ENCODE measurements at regions not wholly inside any gene's neighbourhood (a gene's known extent, or its start where the extent isn't known, plus 50 kb on each side); places are given as distances from the start of the nearest gene placed in this dataset.
A peak's percentile ranks its signal among the peaks of the same experiment; 100 is the strongest.

DNA sequence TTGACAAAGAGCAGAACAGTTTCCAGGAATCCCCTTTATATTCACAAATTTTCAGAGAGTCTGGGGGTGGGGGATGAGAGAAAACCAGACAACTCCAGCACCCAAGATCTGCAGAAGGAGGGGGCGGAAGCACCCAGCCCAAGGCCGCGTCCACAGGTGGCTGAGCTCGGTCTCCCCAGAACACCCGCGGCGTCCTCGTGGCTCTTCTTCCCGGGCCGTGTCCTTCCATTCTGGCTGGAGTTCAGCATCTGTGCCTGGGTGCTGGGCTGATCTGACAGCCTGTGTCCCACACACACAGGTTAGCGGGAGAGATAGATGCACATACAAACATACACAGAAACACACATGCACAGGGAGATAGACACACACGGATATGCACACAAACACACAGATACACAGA lies 455.8 kb upstream of the SALL3 start:
- no peak for DNase-seq

DNA sequence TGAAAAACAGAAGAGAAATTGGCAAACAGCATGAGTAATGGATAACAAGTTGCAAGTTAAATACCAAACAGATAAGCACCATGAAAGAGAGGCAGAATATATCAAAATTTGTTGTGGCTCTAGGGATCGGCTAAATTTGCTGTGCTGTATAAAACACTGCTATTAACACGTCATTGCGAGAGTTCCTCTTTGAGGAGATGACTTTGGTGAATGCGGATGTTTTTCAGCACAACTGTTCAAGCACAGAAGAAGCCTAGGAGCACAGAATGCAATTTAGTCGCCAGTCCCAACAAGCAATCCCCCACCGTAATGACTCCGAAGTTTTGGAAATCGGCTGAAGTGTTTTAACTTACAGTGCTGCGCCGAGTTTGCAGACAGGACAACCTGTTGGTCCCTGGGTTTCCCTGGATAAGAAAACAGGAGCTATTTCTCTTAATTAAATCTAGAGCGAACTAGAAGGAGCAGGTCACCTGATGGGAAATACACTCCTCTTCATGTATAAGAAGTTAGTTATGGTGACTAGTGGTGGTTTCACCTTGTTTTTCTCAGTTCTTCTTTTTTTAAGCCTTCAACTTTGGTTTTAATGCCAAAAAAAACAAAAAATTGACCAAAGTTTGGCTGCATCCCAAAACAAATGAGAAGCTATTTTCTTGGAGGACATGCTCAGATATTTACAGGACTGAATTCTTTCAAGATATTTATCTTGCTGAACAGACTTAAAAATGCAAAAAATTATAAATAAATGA lies 454.1 kb upstream of the SALL3 start:
- no peak for DNase-seq

- DNase-seq, result no peak
These were observed 453.3 kb upstream of the SALL3 start for GRCh38 chr18:78526275-78526674.

GRCh38 chr18:78526923-78527711 lies 452.5 kb upstream of the SALL3 start:
- DNase-seq, result peak; percentile 30

- peak; percentile 19 for DNase-seq
These were observed 451.6 kb upstream of the SALL3 start for GRCh38 chr18:78527984-78528383.

DNA sequence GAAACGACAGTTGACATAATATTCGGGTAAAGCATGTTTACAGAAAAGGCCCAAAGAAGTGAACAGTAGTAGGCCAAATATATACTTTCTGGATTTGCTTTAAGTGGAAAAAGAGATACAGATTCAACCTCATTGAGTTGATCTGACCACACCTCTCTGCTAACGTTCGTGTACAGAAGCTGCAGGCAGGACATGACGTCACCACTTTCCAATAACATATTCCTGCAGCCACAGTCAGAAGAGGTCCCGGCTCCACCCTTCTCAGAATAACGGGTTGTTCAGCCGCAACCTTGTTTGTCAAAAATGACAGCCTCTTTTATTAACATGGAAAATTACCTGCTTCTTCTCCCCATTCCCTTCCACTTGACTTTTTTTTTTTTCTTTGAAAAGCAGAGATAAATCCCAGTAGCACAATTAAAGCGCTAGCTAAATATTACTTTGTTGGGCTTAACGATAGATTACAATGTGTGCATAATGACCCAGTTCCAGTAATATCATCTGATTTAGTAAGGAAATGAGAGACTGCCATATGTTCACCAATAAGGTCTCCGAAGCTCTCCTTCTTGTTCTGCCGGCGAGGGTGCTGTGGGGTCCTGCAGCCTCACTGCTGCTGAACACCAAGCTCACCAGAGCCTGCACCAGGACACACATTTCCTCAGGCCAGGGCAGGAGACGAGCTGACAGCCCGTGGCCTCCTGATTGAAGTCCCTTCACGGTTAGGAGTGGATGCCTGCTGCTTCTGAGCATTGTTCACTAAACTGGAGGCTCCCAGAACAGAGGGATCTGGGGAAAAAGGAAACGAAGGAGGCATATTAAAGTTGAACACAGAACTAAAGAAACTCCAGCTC lies 451.0 kb upstream of the SALL3 start:
- no peak for DNase-seq

DNA sequence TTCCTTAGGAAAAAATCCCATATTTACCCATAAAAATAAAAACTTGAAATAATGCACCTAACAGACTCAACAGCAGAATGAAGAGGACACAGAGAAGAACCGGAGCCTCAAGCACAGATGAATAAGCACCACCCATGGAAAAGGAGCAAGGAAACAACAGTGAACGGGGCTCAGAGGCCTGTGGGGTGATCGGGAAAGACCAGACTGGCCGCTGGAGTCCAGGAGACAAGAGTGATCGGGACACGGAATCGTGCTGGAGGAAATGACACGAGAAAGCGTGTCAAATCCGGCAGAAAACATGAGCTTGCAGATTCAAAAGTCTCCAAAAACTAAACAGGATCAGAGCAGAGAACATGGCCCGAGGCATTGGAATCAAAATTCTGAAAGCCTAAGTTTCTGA lies 448.0 kb upstream of the SALL3 start:
- DNase-seq, result no peak

DNA sequence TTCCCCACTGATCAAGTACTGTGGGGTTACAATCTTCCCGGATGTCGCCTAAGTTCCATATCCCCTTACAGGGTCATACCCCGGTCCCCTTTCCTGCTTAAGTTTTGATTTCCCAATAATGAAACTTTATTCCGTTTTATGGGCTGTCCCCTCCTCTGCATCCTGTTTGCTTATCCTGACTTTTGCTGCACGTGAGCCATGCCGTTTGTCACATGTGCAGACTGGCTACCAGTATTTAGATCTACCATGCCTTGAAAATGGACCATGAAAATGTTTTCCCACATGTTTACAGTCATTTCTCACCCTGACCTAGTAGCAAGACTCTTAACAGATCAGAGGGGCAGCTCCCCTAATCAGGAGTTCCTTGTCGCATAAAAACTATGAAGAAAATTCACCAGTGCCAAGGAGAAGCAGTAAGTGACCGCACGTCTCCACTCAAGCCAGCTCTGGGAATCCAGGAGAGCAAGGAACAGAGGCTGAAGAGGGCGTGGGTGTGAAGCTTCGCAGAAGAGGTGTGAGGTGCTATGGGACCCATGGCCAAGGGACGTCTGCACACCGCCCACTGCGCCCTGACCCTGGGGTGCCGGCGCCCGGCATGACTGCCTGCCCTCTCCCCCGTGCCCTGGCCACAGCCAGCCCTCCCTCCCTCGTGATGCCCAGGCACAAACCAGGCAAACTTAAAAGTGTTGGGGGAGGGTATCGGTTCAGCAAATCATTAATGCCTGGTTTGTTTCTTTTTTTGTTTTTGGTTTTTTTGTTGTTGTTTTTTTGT lies 440.8 kb upstream of the SALL3 start:
- DNase-seq, result peak; percentile 26

GRCh38 chr18:78540636-78541529 lies 438.7 kb upstream of the SALL3 start:
- no peak for DNase-seq

DNA sequence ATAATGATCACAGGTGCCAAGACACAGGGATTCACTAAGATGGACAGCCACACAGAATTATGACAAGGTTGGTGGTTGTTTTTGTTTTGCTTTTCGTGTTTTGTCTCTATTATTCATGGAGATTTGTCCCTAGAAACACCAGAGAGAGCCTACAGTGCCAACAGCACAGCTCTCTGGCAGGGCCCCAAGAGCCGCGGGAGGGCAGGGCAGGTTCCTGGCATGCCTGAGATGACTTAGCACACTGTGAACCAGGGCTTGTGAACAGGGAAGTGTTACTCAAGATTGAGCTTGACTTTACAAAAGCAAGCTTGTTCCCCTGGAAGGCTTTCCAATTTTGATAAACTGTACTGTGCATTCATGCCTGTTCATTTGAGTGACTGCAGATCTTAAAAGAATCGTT lies 437.4 kb upstream of the SALL3 start:
- DNase-seq, result peak; percentile 15

- peak; percentile 9 for DNase-seq
These were observed 436.4 kb upstream of the SALL3 start for GRCh38 chr18:78543201-78543725.

- DNase-seq, result no peak
These were observed 433.3 kb upstream of the SALL3 start for GRCh38 chr18:78546281-78546680.

- peak; percentile 33 for DNase-seq
These were observed 431.8 kb upstream of the SALL3 start for GRCh38 chr18:78547817-78548216.

- no peak for DNase-seq
These were observed 431.2 kb upstream of the SALL3 start for GRCh38 chr18:78548261-78549058.

DNA sequence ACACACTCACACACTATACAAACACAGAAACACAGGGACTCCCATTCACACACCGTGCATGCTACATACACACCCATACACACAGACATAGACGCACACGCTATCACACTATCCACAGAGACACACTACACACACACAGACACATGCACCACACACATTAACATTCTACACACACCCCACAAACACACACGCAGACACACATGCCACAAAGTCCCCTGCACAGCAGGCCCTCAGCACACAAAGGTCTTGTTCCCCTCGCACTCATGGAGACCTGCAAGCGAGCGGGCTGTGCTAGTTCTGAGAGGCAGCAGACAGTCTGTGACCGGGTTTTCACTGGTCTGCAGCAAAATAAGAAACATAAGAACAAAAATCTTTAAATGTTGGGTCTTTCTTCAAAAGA lies 429.6 kb upstream of the SALL3 start:
- no peak for DNase-seq

- no peak for DNase-seq
These were observed 424.5 kb upstream of the SALL3 start for GRCh38 chr18:78554944-78555608.

GRCh38 chr18:78557371-78557770 lies 422.2 kb upstream of the SALL3 start:
- DNase-seq, result peak; percentile 21

- peak; percentile 9 for DNase-seq
These were observed 421.4 kb upstream of the SALL3 start for GRCh38 chr18:78558101-78558810.

DNA sequence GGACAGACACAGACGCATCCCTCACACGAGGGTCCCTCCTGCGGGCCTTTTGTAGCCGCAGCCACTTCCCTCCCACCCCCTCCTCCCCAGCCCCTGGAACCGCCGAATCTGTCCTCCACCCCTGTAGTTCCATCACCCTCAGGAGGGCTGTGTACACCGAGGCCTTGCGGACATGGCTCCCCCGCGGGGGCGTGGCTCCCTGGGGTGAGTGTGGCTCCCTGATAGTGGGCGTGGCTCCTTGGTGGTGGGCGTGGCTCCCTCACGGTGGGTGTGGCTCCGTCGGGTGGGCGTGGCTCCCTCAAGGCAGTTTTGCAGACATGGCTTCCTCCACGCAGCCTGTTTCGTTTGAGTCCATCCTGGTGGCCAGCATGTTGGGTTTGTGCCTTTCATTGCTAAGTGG lies 420.7 kb upstream of the SALL3 start:
- peak; percentile 41 for DNase-seq

Measured in activated CD8-positive, alpha-beta memory T cell treated with anti-CD3 and anti-CD28 coated beads for 24 hours (primary cell).